D721Med (cell line): ENCODE measurements at regions not wholly inside any gene's neighbourhood (a gene's known extent, or its start where the extent isn't known, plus 50 kb on each side); places are given as distances from the start of the nearest gene placed in this dataset.

Source experiments
- DNase-seq: peaks from one replicate; pipeline ENCODE4 v3.0.0; 2011; ENCODE audit warnings: low spot score; ENCODE audit not compliant: insufficient read length
- FAIRE-seq: peaks from 2 replicates; lab custom pipeline; 2011; peaks lifted over from hg19 to GRCh38; lab: Jason Lieb, UNC
- CTCF ChIP-seq: IDR thresholded peaks from 2 replicates; pipeline ENCODE4 v1.5.1; 2012; ENCODE audit warnings: mild to moderate bottlenecking, control low read depth; ENCODE audit not compliant: insufficient read depth; ENCODE audit errors: missing control alignments

DNA sequence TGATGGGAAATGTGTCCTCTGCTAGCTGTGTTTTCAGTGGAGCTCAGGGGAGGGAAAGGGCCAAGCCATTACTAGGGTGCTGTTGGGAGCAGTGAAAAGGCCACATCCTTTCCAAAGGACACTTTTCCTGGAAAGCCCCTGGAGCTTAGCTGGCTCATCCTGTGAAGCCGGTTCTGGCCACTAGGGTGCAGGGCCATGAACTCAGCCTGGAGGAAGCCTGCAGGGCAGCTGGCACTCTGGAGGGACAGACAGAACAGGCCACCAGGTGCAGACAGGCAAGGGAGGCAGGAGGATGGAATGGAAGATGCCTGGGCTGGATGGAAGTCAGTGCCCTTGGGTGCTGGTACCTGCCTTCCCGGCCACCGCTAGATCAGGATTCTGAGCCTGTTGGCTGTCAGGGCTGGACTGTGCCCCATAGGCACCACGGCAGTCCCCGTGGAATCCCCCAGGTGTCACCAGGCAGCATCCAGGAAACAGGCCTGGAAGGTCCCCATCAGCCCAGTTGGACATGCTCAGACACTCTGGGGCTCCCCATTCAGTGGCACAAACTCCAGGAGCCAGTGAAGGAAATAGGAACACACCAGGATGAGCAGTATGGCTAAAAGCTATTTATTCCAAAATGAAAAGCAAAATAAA, 76.2 kb upstream of the C2CD4B start:
- TF ChIP-seq CTCF, result peak; percentile 27
- DNase-seq, result no peak
- no peak for FAIRE-seq

DNA sequence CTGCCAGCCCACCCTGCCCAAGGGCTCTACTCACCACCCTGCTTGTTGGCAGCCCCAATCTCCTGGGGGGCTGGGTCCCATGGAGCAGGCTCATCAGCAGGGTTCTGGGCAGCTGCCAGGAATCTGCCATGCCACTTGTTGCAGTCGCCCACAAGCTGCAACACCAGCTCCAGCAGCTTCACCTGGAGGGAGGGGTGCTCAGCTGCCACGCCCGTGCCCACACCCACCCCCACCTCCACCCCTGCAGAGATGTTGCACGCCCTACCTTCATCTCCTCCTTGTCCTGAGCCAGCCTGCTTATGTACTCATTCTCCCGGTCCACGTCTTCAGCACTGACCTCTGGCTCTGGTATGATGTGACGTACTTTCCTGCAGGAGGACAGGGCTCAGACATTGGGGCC, 77.9 kb upstream of the C2CD4B start:
- DNase-seq, result no peak
- no peak for FAIRE-seq
- no peak for TF ChIP-seq CTCF

DNA sequence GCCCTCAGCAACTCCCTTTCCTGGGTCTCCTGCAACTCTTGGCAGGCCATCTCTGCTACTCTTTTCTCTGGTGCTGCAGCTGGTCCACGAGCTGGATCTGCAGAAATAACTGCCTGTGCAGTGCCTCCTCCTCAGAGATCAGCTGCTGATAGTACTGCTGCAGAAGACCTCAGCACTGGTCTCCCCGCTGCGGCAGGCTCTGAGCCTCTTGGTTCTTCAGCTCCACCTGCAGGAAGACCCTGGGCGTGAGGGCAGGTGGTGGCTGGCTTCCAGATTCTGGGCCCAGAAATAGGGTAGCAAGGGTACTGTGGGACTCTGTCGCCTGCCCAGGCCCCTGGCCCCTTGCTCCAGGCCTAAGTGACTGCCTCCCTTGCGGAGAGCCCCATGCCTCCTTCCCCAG, 79.7 kb upstream of the C2CD4B start:
- TF ChIP-seq CTCF, result no peak
- FAIRE-seq, result no peak
- no peak for DNase-seq

- TF ChIP-seq CTCF, result no peak
- FAIRE-seq (no peak), DNase-seq (no peak)
Measured at GRCh38 chr15:62248277-62248984, 83.3 kb upstream of the C2CD4B start.

DNA sequence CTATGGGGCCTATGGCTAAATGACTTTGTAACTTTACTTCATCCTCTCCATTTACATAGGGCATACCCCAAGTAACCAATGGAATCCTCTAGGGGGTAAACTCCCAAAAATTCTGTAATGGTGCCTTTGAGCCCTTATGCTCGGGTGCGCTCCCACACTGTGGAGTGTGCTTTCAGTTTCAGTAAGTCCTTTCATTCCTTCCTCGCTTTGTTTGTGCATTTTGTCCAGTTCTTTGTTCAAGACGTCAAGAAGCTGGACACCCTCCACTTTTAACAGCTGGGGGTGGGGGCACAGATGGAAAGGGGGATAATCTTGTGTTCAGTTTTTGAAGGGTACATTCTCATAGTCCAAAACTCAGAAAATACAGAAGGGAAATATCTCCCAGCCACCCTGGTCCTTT, 84.4 kb upstream of the C2CD4B start:
- no peak for TF ChIP-seq CTCF
- no peak for DNase-seq
- FAIRE-seq, result no peak

DNA sequence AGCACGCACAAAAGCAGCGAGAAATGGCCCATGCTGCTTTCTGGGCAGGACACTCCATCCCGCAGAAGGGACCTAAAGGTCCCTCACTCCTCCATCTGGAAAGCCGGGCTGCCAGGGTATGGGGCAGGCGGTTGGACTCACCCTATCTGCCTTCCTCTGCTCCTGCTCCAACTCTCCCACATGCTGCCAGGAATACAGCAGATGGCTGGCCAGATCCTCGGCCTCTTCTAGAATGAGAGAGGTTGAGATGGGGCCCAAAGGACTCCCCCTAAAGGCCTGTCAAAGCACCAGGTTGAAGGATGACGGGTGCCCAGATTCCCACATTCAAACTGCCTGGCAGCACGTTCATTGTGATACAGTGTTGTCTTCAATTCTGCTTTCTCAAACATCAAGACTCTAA, 85.1 kb upstream of the C2CD4B start:
- DNase-seq, result no peak
- no peak for FAIRE-seq
- no peak for TF ChIP-seq CTCF

DNA sequence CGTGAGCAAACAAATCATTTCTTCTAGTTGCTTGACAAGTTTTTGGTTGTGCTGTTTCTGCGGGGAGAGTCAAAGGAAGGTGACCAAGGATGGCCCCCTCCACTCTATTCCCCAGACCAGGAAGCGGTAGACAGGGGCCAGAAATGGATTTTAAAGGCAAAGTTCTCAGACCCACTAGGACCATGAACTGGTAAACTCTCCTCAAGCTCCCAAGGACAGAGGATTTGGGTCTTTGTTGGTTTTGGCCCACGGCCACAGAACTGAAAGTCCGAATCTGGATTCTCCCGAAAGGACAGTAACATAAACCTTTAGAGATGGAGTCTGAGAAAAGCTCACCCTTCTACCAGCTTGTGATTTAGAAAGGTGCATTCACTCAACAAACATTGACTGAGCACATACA, 85.9 kb upstream of the C2CD4B start:
- TF ChIP-seq CTCF, result no peak
- FAIRE-seq (no peak), DNase-seq (no peak)
